ENCODE measurements at regions not wholly inside any gene's neighbourhood (a gene's known extent, or its start where the extent isn't known, plus 50 kb on each side); places are given as distances from the start of the nearest gene placed in this dataset.

DNA sequence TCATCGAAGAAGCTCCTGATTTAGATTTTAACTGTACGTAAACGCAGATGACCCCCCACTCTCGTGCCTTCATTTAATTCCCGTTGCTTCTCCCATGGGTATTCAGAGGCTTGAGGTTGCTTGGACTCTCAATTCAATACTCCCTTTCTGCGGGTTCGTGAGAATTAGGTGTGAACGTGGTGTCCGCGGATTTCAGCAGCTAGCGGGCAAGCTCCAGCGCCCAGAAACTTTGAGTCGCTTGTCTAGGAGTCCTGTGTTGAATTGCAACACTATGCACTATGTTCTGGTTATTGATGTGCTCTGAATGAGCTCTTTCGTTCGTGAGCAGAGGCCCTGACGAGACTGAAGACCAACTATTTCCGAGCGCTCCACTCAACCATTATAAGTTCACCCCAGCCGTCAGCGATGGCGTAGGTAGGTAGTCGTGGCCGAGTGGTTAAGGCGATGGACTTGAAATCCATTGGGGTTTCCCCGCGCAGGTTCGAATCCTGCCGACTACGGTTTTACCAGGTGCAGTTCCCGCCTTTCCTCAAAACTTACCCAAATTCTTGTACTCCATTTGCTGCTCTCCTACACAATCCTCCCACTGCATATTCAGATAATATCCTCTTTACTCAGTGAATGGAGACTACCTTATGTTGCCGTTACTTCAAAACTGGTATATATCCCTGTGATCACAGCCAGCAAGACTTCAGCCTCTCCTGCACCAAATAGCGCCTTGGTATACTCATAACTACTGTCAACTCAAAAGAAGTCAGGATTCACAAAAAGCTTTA, 72.6 kb upstream of the ZNF184 start (continued):
- TF ChIP-seq NR2F2 (IDR thresholded peaks at IDR 0.05; ENCODE audit: borderline replicate concordance, low read depth) (peak; percentile 47; the same call in 1 of the 2 replicates), SRF (IDR thresholded peaks at IDR 0.05; ENCODE audit: low read depth, low read length) (no peak), ZMYM4 (CRISPR knock-in tag; IDR thresholded peaks at IDR 0.05) (peak; percentile 80), ATM (IDR thresholded peaks at IDR 0.05; ENCODE audit: borderline replicate concordance) (no peak), MAFK (conservative IDR thresholded peaks at IDR 0.05 in 1 of 2, IDR thresholded peaks at IDR 0.05 in 1 of 2; ENCODE audit: low read length in 2 of 2) (no peak), ZMAT3 (CRISPR knock-in tag; conservative IDR thresholded peaks at IDR 0.05) (no peak), NONO (IDR thresholded peaks at IDR 0.05) (no peak), NONO (CRISPR knock-in tag; conservative IDR thresholded peaks at IDR 0.05) (no peak; the same call in 1 of the 2 replicates), NKX3-1 (CRISPR knock-in tag; IDR thresholded peaks at IDR 0.05) (peak; percentile 90), ZFP82 (CRISPR knock-in tag; IDR thresholded peaks at IDR 0.05; ENCODE audit: borderline replicate concordance) (no peak), IRF2 (CRISPR knock-in tag; IDR thresholded peaks at IDR 0.05) (peak; percentile 64; the same call in 1 of the 2 replicates), SMARCE1 (IDR thresholded peaks at IDR 0.05; ENCODE audit: borderline replicate concordance) (no peak), ARID2 (CRISPR knock-in tag; IDR thresholded peaks at IDR 0.05; ENCODE audit: borderline replicate concordance) (peak; percentile 8; the same call in 1 of the 2 replicates), POLR2A (IDR thresholded peaks at IDR 0.05; ENCODE audit: insufficient read depth in 1 of 2, low read depth in 2 of 2, low read length in 2 of 2) (no peak), ZNF841 (CRISPR knock-in tag; IDR thresholded peaks at IDR 0.05; ENCODE audit: borderline replicate concordance) (no peak), KMT2A (CRISPR knock-in tag; IDR thresholded peaks at IDR 0.05) (peak; percentile 57; the same call in 1 of the 2 replicates), ZFP62 (CRISPR knock-in tag; IDR thresholded peaks at IDR 0.05) (no peak), ELF4 (CRISPR knock-in tag; IDR thresholded peaks at IDR 0.05; ENCODE audit: borderline replicate concordance) (no peak), ZNF337 (CRISPR knock-in tag; IDR thresholded peaks at IDR 0.05; ENCODE audit: borderline replicate concordance, low read depth) (0 out of 2 replicates have a peak, but pooled peaks have one; percentile 39), ONECUT2 (CRISPR knock-in tag; IDR thresholded peaks at IDR 0.05) (peak; percentile 75; the same call in 1 of the 2 replicates), DR1 (CRISPR knock-in tag; IDR thresholded peaks at IDR 0.05) (peak; percentile 89), ZNF720 (CRISPR knock-in tag; IDR thresholded peaks at IDR 0.05) (no peak), RARA (CRISPR knock-in tag; IDR thresholded peaks at IDR 0.05) (no peak; the same call in 1 of the 2 replicates)
- TF ChIP-seq, protein P1, sequence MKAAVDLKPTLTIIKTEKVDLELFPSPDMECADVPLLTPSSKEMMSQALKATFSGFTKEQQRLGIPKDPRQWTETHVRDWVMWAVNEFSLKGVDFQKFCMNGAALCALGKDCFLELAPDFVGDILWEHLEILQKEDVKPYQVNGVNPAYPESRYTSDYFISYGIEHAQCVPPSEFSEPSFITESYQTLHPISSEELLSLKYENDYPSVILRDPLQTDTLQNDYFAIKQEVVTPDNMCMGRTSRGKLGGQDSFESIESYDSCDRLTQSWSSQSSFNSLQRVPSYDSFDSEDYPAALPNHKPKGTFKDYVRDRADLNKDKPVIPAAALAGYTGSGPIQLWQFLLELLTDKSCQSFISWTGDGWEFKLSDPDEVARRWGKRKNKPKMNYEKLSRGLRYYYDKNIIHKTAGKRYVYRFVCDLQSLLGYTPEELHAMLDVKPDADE (CRISPR knock-in tag; IDR thresholded peaks at IDR 0.05): no peak
- TF ChIP-seq, protein P2, sequence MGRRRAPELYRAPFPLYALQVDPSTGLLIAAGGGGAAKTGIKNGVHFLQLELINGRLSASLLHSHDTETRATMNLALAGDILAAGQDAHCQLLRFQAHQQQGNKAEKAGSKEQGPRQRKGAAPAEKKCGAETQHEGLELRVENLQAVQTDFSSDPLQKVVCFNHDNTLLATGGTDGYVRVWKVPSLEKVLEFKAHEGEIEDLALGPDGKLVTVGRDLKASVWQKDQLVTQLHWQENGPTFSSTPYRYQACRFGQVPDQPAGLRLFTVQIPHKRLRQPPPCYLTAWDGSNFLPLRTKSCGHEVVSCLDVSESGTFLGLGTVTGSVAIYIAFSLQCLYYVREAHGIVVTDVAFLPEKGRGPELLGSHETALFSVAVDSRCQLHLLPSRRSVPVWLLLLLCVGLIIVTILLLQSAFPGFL (CRISPR knock-in tag; IDR thresholded peaks at IDR 0.05): no peak
- TF ChIP-seq, protein P3, sequence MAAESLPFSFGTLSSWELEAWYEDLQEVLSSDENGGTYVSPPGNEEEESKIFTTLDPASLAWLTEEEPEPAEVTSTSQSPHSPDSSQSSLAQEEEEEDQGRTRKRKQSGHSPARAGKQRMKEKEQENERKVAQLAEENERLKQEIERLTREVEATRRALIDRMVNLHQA (CRISPR knock-in tag; IDR thresholded peaks at IDR 0.05): no peak
- TF ChIP-seq, protein P4, sequence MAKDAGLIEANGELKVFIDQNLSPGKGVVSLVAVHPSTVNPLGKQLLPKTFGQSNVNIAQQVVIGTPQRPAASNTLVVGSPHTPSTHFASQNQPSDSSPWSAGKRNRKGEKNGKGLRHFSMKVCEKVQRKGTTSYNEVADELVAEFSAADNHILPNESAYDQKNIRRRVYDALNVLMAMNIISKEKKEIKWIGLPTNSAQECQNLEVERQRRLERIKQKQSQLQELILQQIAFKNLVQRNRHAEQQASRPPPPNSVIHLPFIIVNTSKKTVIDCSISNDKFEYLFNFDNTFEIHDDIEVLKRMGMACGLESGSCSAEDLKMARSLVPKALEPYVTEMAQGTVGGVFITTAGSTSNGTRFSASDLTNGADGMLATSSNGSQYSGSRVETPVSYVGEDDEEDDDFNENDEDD (CRISPR knock-in tag; IDR thresholded peaks at IDR 0.05; ENCODE audit: borderline replicate concordance): peak; percentile 80; the same call in 1 of the 2 replicates
- TF ChIP-seq, protein P5, sequence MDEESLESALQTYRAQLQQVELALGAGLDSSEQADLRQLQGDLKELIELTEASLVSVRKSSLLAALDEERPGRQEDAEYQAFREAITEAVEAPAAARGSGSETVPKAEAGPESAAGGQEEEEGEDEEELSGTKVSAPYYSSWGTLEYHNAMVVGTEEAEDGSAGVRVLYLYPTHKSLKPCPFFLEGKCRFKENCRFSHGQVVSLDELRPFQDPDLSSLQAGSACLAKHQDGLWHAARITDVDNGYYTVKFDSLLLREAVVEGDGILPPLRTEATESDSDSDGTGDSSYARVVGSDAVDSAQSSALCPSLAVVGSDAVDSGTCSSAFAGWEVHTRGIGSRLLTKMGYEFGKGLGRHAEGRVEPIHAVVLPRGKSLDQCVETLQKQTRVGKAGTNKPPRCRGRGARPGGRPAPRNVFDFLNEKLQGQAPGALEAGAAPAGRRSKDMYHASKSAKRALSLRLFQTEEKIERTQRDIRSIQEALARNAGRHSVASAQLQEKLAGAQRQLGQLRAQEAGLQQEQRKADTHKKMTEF (CRISPR knock-in tag; IDR thresholded peaks at IDR 0.05): peak; percentile 91

All from HepG2 (cell line).